Neuronal stem cell (in vitro differentiated cells): ENCODE measurements at regions not wholly inside any gene's neighbourhood (a gene's known extent, or its start where the extent isn't known, plus 50 kb on each side); places are given as distances from the start of the nearest gene placed in this dataset.
"Not testable (repeated sequence)": the region's sequence is repeated elsewhere in the genome, so short reads cannot be mapped to it uniquely, and the experiment has no call there.

ENCODE experiments used
- DNase-seq: peaks from one replicate; pipeline ENCODE4 v3.0.0-alpha.2; 2013; ENCODE audit warnings: low spot score
- H2AFZ ChIP-seq: one replicate; pipeline ENCODE4 v1.6.1; 2013; ENCODE audit warnings: mild to moderate bottlenecking, low read length, inconsistent platforms
- H2AK5ac ChIP-seq: 2 replicates; pipeline ENCODE4 v1.6.1; 2013; ENCODE audit warnings: low read depth, mild to moderate bottlenecking, inconsistent platforms, low read length, moderate library complexity, mixed read lengths
- H2BK120ac ChIP-seq: 2 replicates; pipeline ENCODE4 v1.6.1; 2013; ENCODE audit warnings: low read depth, mild to moderate bottlenecking, inconsistent platforms, low read length, moderate library complexity, mixed read lengths
- H2BK12ac ChIP-seq: one replicate; pipeline ENCODE4 v1.6.1; 2013; ENCODE audit warnings: low read length, inconsistent platforms
- H2BK15ac ChIP-seq: 2 replicates; pipeline ENCODE4 v1.6.1; 2013; ENCODE audit warnings: mild to moderate bottlenecking, low read length, inconsistent platforms, mixed read lengths
- H2BK5ac ChIP-seq: one replicate; pipeline ENCODE4 v1.6.1; 2013; ENCODE audit warnings: inconsistent platforms, mild to moderate bottlenecking, low read length, moderate library complexity
- H3K14ac ChIP-seq: one replicate; pipeline ENCODE4 v1.6.1; 2013; ENCODE audit warnings: low read length, inconsistent platforms
- H3K18ac ChIP-seq: 2 replicates; pipeline ENCODE4 v1.6.1; 2013; ENCODE audit warnings: low read length, inconsistent platforms
- H3K23ac ChIP-seq: 2 replicates; pipeline ENCODE4 v1.6.1; 2013; ENCODE audit warnings: low read depth, mild to moderate bottlenecking, mixed read lengths, low read length, inconsistent platforms; ENCODE audit not compliant: poor library complexity
- H3K27ac ChIP-seq: replicated peaks from 3 replicates; pipeline ENCODE4 v1.5.1; 2013; ENCODE audit warnings: low read length, inconsistent platforms
- H3K27me3 ChIP-seq, 3 experiments: 2 replicates each; pipeline ENCODE4 v1.6.1; 2013; ENCODE audit warnings: low read length in 3 of 3, mild to moderate bottlenecking in 2 of 3, inconsistent platforms in 1 of 3, low read depth in 1 of 3, mixed read lengths in 1 of 3, moderate library complexity in 1 of 3; ENCODE audit not compliant: control insufficient read depth in 3 of 3, insufficient read depth in 3 of 3
- H3K36me3 ChIP-seq, 2 donors: replicated peaks in 1 of 2; 2 replicates each; pipeline ENCODE4 v1.6.1; 2013; ENCODE audit warnings: low read length in 2 of 2; ENCODE audit not compliant: control insufficient read depth in 2 of 2, insufficient read depth in 2 of 2
- H3K4ac ChIP-seq: 2 replicates; pipeline ENCODE4 v1.6.1; 2013; ENCODE audit warnings: inconsistent platforms, mild to moderate bottlenecking, low read length, moderate library complexity
- H3K4me1 ChIP-seq, 2 donors: 1 replicate in 1 of 2; 2 replicates in 1 of 2; pipeline ENCODE4 v1.6.1; 2013; ENCODE audit warnings: low read length in 2 of 2, low read depth in 1 of 2; ENCODE audit not compliant: control insufficient read depth in 2 of 2, insufficient read depth in 1 of 2
- H3K4me2 ChIP-seq: one replicate; pipeline ENCODE4 v1.6.1; 2013; ENCODE audit warnings: mild to moderate bottlenecking, low read length, inconsistent platforms; ENCODE audit not compliant: insufficient read depth, poor library complexity, severe bottlenecking
- H3K4me3 ChIP-seq, 2 donors: 2 replicates each; pipeline ENCODE4 v1.5.1; 2013; ENCODE audit warnings: low read length in 2 of 2, mild to moderate bottlenecking in 2 of 2, inconsistent platforms in 1 of 2, moderate library complexity in 1 of 2
- H3K79me1 ChIP-seq: one replicate; pipeline ENCODE4 v1.6.1; 2013; ENCODE audit warnings: low read depth, mild to moderate bottlenecking, inconsistent platforms, low read length, moderate library complexity
- H3K9ac ChIP-seq: one replicate; pipeline ENCODE4 v1.6.1; 2013; ENCODE audit warnings: mild to moderate bottlenecking, low read depth, low read length, inconsistent platforms; ENCODE audit not compliant: poor library complexity
- H3K9me3 ChIP-seq, 2 donors: replicated peaks in 1 of 2; 2 replicates each; pipeline versions ENCODE3 to v1.6.1; 2013; ENCODE audit warnings: low read length in 2 of 2, mild to moderate bottlenecking in 2 of 2, inconsistent platforms in 1 of 2, low read depth in 1 of 2, mixed read lengths in 1 of 2, moderate library complexity in 1 of 2; ENCODE audit not compliant: control insufficient read depth in 2 of 2, insufficient read depth in 1 of 2
- H4K8ac ChIP-seq: one replicate; pipeline ENCODE4 v1.6.1; 2013; ENCODE audit warnings: low read depth, mild to moderate bottlenecking, inconsistent platforms, low read length, moderate library complexity
- H4K91ac ChIP-seq: one replicate; pipeline ENCODE4 v1.6.1; 2013; ENCODE audit warnings: low read length, low read depth, mild to moderate bottlenecking, inconsistent platforms; ENCODE audit not compliant: poor library complexity
- WGBS, 2 donors: extraction: QIAGEN DNeasy Blood & Tissue Kit; methylation state at CpG; one replicate each; pipeline ENCODE4 v1.1.7; 2013; ENCODE audit warnings: missing lambda C conversion rate in 2 of 2, mixed read lengths in 1 of 2; ENCODE audit not compliant: insufficient read length in 2 of 2, insufficient replicate concordance in 1 of 2; ENCODE audit errors: extremely low coverage in 2 of 2; 5-methylcytosine and 5-hydroxymethylcytosine counted together

- not testable (repeated sequence) for H2AFZ ChIP-seq, H2BK5ac ChIP-seq, H4K91ac ChIP-seq, H3K9ac ChIP-seq, H3K36me3 ChIP-seq, H2BK12ac ChIP-seq, H3K4me2 ChIP-seq, H3K4me1 ChIP-seq, H3K14ac ChIP-seq, H3K27me3 ChIP-seq, H3K4ac ChIP-seq, H3K27ac ChIP-seq, H3K9me3 ChIP-seq, H2BK120ac ChIP-seq, DNase-seq, H3K18ac ChIP-seq, H2BK15ac ChIP-seq, H4K8ac ChIP-seq, H3K79me1 ChIP-seq, H2AK5ac ChIP-seq, H3K4me3 ChIP-seq, H3K23ac ChIP-seq
- no CpG with 5 or more reads among the region's 9 CpGs for WGBS, 2 donors
Measured at GRCh38 chr20:48500900-48501299, 326.9 kb downstream of the PREX1 start.

DNA sequence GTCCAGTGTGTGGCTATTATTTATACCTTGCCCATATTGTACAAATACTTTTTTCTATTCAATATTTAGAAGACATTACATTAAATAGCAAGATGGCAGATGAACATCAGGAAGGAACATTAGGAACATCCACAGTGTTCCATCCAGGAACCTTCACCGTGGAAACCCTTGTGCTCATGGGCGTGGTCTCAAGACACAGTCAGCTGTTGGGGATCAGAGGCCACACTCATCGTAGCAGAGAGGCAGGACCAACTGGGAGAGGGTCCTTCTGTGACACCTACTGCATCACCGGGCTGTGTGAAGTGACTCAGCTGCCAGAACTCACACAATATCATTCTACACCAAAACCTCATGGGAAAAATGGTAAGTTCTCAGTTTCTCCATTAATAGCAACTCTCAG lies 328.9 kb downstream of the PREX1 start:
- no CpG with 5 or more reads among the region's 4 CpGs for WGBS, 2 donors

GRCh38 chr20:48498125-48498524 lies 329.7 kb downstream of the PREX1 start:
- WGBS, 2 donors, result no CpG with 5 or more reads among the region's 4 CpGs

More for the DNA sequence above, 328.9 kb downstream of the PREX1 start:
- not testable (repeated sequence) for H2BK120ac ChIP-seq, H4K8ac ChIP-seq, DNase-seq, H2BK15ac ChIP-seq, H3K9ac ChIP-seq, H3K4me1 ChIP-seq, H3K14ac ChIP-seq, H3K27ac ChIP-seq, H3K36me3 ChIP-seq, H3K79me1 ChIP-seq, H3K9me3 ChIP-seq, H3K4me3 ChIP-seq, H3K18ac ChIP-seq, H3K4me2 ChIP-seq, H2AK5ac ChIP-seq, H2BK12ac ChIP-seq, H3K4ac ChIP-seq, H4K91ac ChIP-seq, H2BK5ac ChIP-seq, H3K27me3 ChIP-seq, H3K23ac ChIP-seq, H2AFZ ChIP-seq

GRCh38 chr20:48493966-48494365 lies 333.8 kb downstream of the PREX1 start:
- Histone ChIP-seq H3K9ac (no peak overlapping the region), H3K4me2 (no peak overlapping the region), H2AK5ac (no peak overlapping the region), H2AFZ (no peak overlapping the region), H2BK12ac (no peak overlapping the region), H3K36me3 (no peaks in the 10 kb centered on the region), H4K8ac (no peak overlapping the region), H3K9me3 (no peaks in the 10 kb centered on the region), H3K14ac (no peak overlapping the region), H3K18ac (no peak overlapping the region), H3K4me1 (peaks cover 0 to 13% of the 10 kb centered on the region in 2 donors), H3K4me3 (no peak overlapping the region), H4K91ac (no peak overlapping the region), H3K23ac (no peak overlapping the region), H3K4ac (no peak overlapping the region), H3K79me1 (no peaks in the 10 kb centered on the region), H3K27ac (no peak overlapping the region), H2BK120ac (no peak overlapping the region), H2BK15ac (no peak overlapping the region), H3K27me3 (peaks cover 0 to 3% (median 0%) of the 10 kb centered on the region in 3 experiments), H2BK5ac (no peak overlapping the region)
- WGBS, 2 donors, result no CpG with 5 or more reads among the region's 8 CpGs
- DNase-seq, result no peak

More at GRCh38 chr20:48498125-48498524, 329.7 kb downstream of the PREX1 start:
- H3K4me2 ChIP-seq, H3K9ac ChIP-seq, H3K27ac ChIP-seq, H3K79me1 ChIP-seq, H2BK12ac ChIP-seq, H3K4ac ChIP-seq, H3K18ac ChIP-seq, H2AFZ ChIP-seq, H3K9me3 ChIP-seq, H2AK5ac ChIP-seq, H2BK15ac ChIP-seq, H2BK5ac ChIP-seq, H4K91ac ChIP-seq, H3K23ac ChIP-seq, H3K36me3 ChIP-seq, H3K4me1 ChIP-seq, DNase-seq, H2BK120ac ChIP-seq, H4K8ac ChIP-seq, H3K27me3 ChIP-seq, H3K4me3 ChIP-seq: not testable (repeated sequence)
- H3K14ac ChIP-seq, result peak overlapping the region; percentile 6
